ENCODE measurements at regions not wholly inside any gene's neighbourhood (a gene's known extent, or its start where the extent isn't known, plus 50 kb on each side); places are given as distances from the start of the nearest gene placed in this dataset.

GRCh38 chr13:22836475-22836874 is 344.3 kb upstream of the SGCG start:
- TF ChIP-seq ZFX (IDR thresholded peaks at IDR 0.05; ENCODE audit: borderline replicate concordance) (no peak), CTCF (IDR thresholded peaks at IDR 0.05) (no peak)

Measured in 22Rv1 (cell line).